HG03064 (cell line): ENCODE measurements at regions not wholly inside any gene's neighbourhood (a gene's known extent, or its start where the extent isn't known, plus 50 kb on each side); places are given as distances from the start of the nearest gene placed in this dataset.

Experiments
- ATAC-seq: cut with Tn5 transposase; IDR thresholded peaks from one replicate; pipeline ENCODE4 v1.9.1; 2021; ENCODE audit warnings: low read depth; ENCODE audit not compliant: unreplicated experiment

GRCh38 chr14:71642715-71643114 is 289.5 kb upstream of the RGS6 start:
- ATAC-seq = no peak

DNA sequence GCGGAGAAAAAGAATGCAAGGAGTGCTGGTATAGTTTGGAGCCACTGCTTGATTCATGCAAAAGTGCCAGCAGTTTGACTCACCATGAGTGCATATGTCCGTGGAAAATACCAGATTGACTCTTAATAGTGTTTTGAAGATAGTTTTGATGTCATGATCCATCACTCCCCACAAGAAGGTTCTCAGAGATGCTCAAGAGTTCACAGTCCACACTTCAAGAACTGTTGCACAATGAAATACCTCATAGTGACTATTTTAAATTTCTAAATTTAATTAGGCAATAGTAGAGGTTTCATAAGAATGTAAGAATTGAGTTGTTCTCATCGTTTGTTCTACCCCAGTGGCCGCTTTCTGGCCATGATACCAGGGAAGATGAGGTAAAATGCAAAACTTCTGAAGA is 286.6 kb upstream of the RGS6 start:
- no peak for ATAC-seq

- no peak for ATAC-seq
These were observed 285.7 kb upstream of the RGS6 start for GRCh38 chr14:71646518-71646917.

GRCh38 chr14:71647086-71647784 is 285.0 kb upstream of the RGS6 start:
- ATAC-seq = no peak

GRCh38 chr14:71648725-71649124 is 283.5 kb upstream of the RGS6 start:
- no peak for ATAC-seq

DNA sequence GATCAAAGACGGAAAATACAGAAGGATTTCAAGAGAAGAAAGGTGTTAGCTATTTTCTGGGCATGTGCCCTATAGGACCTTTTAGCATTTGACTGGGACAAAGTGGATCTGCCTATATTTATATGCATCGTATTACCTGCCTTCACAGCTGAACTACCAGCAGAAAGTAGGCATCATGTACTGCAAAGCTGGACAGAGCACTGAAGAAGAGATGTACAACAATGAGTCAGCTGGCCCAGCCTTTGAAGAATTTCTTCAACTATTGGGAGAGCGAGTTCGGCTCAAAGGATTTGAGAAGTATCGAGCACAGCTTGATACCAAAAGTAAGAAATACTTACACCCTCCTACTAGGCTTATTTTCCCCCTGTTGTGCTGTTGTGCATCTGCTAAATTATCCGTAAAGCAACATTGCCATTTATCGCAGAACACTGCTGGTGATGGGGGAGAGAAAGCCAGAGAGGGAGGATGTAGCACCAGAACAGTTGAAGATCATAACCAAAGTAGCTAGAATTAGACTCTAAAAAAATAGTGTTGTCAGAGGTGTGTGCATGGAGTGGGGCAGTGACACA is 282.0 kb upstream of the RGS6 start:
- ATAC-seq = no peak

DNA sequence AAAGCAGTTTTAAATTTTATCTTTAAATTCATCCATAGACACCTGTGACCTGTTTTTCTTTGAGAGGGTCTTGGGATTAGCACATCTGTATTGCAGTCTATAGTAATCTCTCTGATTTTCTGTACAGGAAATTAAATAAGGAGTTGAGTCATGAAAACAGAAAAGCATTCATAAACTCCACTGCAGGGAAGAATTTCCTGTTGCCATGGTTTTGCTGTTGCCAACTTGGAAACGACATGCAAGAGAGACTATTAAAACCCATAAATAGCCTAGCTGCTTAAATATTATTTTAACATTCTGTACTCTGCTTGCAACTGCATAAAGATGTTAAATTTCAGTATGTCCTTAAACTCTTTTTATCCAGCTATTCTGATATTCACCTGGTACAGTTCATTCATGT is 281.0 kb upstream of the RGS6 start:
- no peak for ATAC-seq

DNA sequence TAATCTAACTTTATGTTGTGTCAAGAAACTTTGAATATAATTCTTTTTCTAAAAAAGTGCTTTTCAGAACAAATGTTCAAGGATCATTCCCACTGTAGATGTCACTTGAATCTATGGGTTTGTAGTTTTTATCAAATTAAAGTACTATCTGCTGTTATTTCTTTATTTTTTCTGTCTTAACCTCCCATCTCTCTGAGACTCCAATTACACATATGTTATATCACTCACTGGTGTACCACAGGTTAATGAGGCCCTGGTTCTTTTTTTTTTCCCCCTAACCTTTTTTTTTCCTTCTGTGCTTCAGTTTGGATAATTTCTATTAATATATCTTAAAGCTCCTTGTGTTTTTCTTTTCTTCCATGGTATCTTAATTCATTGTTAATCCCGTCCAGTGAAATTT is 279.9 kb upstream of the RGS6 start:
- no peak for ATAC-seq

DNA sequence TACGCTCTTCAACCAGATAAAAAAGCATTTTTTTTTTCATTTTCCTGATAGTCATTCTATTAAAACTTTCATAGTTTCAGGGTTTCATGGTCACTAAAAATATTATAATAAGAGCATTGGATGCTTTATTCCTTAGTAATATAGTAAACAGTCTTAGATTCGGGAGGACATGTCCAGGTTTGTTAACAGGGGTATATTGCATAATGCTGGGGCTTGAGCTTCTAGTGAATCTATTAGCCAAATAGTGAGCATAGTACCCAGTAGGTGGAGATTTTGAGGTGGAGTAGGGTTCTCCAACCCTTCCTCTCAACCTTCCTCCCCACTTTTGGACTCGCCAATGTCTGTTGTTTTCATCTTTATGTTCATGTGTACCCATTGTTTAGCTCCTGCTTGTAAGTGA is 277.4 kb upstream of the RGS6 start:
- no peak for ATAC-seq

GRCh38 chr14:71658261-71658860 is 273.9 kb upstream of the RGS6 start:
- ATAC-seq = no peak

DNA sequence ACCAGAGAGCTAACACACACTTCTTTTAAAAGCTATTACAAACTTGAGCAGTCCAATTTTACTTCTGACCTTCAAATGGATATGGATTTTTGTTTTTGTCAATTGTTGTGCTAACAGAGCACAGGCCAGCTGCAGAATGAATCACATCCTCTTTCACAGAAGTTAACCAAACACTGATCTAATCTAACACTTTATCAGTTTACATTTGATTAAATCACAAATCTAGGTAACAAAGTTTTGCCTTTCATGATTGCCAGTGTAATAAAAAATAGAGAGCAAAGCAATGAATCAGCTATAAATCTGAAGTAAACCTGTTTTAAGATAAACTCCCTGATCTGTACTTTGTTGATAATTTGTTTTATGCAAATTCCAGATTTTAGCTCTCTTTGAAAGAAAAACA is 273.1 kb upstream of the RGS6 start:
- ATAC-seq = no peak

DNA sequence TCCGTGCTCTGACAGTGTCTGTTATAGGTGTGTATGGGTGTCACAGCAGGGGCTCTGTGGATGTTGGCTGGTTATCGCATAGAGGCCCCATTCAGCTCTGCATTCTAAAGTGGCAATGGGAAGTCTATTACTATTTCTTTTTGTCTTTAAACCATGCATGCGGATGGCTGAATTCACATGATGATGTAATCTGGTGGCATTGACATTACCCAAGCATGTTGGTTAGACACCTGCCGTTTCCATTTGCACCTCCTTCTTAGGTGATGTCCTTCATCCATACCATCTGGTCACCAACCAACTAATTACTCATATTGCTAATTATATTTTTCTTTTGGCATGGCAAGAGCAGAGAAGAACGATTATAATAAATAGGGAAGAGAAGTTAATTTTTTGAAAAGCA is 270.8 kb upstream of the RGS6 start:
- ATAC-seq = no peak

GRCh38 chr14:71662291-71662790 is 269.9 kb upstream of the RGS6 start:
- no peak for ATAC-seq

- no peak for ATAC-seq
These were observed 267.1 kb upstream of the RGS6 start for GRCh38 chr14:71665157-71665556.

DNA sequence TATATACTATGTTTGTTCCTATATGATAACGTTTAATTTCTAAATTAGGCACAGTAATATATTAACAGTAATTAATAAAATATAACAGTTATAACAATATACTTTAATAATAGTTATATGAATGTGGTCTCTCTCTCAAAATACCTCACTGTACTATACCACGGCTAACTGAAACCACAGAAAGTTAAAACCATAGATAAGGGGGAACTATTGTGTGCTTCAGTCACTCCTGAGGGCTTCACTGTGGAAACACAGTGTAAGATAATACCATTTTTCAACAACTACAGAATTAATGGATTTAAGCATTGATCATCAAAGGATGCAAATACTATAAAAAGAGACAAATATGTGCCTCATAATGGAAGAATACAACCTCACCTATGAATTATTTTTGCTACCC is 266.4 kb upstream of the RGS6 start:
- ATAC-seq = no peak

DNA sequence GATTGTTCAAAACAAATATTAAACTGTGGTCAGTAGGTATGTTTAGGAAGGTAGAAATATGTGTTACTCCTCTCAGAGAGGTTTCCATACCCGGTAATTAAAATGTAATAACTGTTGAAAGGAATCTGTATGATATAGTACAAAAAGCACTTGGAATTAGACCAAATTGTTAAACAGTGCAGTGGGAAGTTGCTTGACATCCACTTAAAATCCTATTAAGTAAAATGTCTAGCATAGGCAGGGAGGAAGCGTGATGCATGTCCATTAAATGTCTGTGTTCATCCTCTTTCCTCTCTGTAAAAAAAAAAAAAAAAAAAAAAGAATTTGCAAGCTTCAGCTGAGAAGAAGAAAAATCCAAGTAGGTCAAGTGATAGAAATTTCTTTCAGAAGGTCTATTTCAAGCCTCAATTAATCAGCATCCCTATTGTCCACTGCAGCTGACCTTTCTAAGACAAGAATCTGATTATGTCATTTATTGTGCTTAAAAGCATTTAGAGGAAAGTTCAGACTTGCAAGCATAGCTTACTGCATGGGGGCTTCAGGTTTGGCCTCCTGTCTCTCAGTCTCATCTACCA is 265.6 kb upstream of the RGS6 start:
- ATAC-seq = no peak

- no peak for ATAC-seq
These were observed 263.9 kb upstream of the RGS6 start for GRCh38 chr14:71668186-71668912.

- no peak for ATAC-seq
These were observed 259.6 kb upstream of the RGS6 start for GRCh38 chr14:71672596-71672995.

GRCh38 chr14:71675126-71675899 is 256.9 kb upstream of the RGS6 start:
- ATAC-seq = no peak

GRCh38 chr14:71675900-71676287 is 256.3 kb upstream of the RGS6 start:
- ATAC-seq = no peak
